GM21515 (cell line): ENCODE measurements at regions not wholly inside any gene's neighbourhood (a gene's known extent, or its start where the extent isn't known, plus 50 kb on each side); places are given as distances from the start of the nearest gene placed in this dataset.
"Not testable (repeated sequence)": the region's sequence is repeated elsewhere in the genome, so short reads cannot be mapped to it uniquely, and the experiment has no call there.

ENCODE experiments used
- ATAC-seq: cut with Tn5 transposase; IDR thresholded peaks from one replicate; pipeline ENCODE4 v1.9.1; 2021; ENCODE audit not compliant: unreplicated experiment

GRCh38 chr11:22920939-22921565 lies 60.8 kb upstream of the CCDC179 start:
- peak; percentile 96 for ATAC-seq

GRCh38 chr11:22922672-22923071 lies 62.4 kb upstream of the CCDC179 start:
- no peak for ATAC-seq

DNA sequence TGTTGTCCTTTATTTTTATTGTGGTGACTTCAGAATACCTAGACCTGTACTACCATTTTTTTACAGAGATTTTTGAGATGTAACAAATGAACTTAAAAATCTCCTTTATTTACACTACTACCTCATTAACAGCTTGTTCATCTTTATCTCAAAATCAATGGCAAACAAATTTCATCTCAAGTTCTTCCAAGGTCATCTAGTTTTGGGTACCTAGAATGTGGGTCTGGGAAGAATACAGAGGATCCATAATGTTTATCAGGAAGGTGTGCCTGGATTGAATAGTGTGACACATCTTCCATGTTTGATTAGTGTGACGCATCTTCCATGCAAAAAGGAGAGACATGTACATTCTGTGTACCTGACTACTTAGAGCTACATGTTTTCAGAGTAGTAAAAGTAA lies 63.3 kb upstream of the CCDC179 start:
- ATAC-seq: no peak

GRCh38 chr11:22926341-22926740 lies 66.1 kb upstream of the CCDC179 start:
- ATAC-seq: no peak

GRCh38 chr11:22927793-22928192 lies 67.5 kb upstream of the CCDC179 start:
- no peak for ATAC-seq

DNA sequence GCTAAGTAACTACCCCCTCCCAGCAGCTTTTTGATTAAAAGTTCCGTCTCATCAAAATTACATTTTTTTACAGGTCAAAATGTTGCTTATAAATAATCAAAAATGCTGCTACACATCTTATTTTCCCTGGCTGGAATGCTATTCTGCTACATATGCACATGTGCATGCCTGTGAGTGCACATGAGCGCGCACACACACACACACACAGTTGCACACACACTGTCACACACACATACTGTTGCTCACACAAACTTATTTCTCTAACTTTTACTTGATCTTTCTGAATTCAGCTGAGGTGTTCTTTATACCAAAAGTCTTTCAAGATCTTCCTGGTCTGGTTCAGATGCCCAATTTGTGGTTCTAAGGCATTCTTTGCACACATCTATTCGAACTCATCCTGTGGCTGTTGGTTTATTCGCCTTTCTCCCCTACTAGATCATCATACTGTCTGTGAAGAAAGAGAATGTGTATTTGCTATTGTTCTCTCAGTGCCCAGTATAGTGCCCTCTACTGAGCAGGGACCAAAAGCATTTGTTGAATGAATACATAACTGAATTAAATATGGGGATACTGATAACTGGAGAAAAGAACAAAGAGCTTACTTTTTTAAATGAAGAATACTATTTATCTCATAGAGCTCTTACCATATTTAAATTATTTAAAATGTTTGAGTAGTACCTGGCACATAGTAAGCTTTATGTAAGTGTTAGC lies 68.1 kb upstream of the CCDC179 start:
- no peak for ATAC-seq

- peak; percentile 90 for ATAC-seq
Measured at GRCh38 chr11:22930816-22931594, 70.7 kb upstream of the CCDC179 start.

DNA sequence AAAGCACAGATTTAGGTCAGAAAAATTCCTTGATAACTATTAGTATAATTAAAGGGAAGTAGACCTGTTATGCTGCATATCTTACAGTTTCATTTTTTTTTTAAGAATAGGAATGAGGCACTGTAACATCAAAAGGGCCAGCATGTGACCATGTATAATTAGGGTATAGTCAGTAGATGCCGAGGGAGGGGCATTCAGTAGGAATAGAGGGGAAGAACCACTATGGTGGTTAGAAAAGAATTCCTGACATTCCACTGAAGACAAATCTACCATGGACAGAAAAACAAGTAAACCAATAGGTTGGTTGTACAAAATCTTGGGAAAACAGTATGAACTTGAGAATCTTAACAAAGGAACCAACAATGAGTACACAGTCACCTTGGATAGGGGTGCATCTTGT lies 78.4 kb upstream of the CCDC179 start:
- ATAC-seq: no peak

- ATAC-seq: not testable (repeated sequence)
Measured at GRCh38 chr11:22941544-22941943, 81.3 kb upstream of the CCDC179 start.

- ATAC-seq: no peak
Measured at GRCh38 chr11:22957786-22958185, 97.5 kb upstream of the CCDC179 start.

- no peak for ATAC-seq
Measured at GRCh38 chr11:22974251-22974650, 114.0 kb upstream of the CCDC179 start.

- ATAC-seq: no peak
Measured at GRCh38 chr11:22976146-22976545, 115.9 kb upstream of the CCDC179 start.

- no peak for ATAC-seq
Measured at GRCh38 chr11:22982903-22983302, 122.6 kb upstream of the CCDC179 start.

DNA sequence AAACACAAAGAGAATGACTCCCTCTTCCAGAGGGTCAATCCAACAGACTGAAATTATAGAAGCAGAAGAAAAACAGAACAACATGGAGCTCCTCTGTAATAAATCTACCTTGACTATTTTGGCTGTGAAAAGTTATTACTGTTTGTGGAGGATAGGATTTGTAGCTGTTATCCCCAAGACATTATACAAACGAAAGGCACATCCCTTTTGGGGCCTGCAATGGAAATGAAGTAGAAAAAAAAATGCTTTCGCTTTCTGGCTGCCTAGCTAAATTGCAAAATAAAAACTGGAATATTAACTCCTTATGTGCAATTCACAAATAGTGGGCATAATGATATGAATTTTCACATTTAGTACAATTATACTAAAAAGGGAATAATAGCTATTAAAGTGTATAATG lies 123.8 kb upstream of the CCDC179 start:
- ATAC-seq: no peak

- no peak for ATAC-seq
Measured at GRCh38 chr11:22989371-22989770, 129.1 kb upstream of the CCDC179 start.

DNA sequence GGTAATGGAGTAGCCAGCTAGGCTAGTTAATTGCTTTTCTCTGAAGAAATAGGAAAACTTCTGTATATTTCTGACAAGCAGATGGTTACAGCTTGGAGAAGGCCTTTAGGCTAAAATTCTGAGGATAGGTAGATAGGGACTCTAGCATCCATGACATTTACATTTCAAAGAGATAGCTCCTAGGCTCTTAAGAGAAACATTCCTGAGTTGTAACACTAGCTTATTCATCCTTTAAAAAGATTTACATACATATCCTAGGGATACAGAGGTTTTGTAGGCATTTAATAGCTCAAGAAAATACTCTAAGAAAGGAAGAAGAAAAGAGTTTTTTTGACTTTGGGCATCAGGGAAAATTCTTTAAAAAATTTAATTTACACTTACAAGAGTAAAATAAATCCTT lies 130.9 kb upstream of the CCDC179 start:
- no peak for ATAC-seq

DNA sequence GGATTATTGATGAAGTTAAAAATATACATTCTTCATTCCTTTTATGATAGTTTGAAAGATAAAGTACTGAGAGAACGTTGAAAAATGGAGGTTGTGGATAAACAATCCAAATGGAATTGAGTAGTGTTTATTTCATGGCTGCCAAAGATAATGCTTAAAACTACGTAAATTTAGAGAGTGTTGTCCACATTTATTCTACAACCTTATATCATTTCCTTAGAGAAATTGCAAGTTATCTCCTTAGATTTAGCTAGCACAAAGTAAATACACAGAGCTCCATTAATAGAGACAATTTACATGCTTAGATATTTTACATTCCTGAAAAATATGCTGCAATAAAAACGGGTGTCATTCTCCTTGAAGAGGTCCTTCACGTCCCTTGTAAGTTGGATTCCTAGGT lies 146.5 kb upstream of the CCDC179 start:
- no peak for ATAC-seq

GRCh38 chr11:23010790-23011335 lies 150.6 kb upstream of the CCDC179 start:
- no peak for ATAC-seq

DNA sequence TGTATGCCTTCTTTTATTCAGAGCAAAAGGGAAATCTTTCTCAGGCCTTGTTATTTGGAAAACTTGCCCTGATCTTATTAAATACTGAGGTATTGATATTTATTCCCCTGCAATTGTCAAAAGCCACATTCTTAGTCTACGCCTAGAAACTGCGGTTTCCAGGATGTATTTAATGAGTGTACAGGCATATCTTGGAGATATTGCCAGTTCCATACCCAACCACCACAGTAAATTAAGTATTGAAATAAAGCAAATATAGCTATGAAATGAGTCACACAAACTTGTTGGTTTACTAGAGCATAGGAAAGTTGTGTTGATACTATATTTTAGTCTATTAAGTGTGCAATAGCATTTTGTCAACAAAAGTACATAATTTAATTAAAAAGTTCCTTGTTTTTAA lies 152.7 kb upstream of the CCDC179 start:
- ATAC-seq: no peak

GRCh38 chr11:23013509-23013908 lies 153.2 kb upstream of the CCDC179 start:
- no peak for ATAC-seq

GRCh38 chr11:23021287-23021863 lies 161.1 kb upstream of the CCDC179 start:
- no peak for ATAC-seq
